Inflammatory macrophage (primary cell): ENCODE measurements at regions not wholly inside any gene's neighbourhood (a gene's known extent, or its start where the extent isn't known, plus 50 kb on each side); places are given as distances from the start of the nearest gene placed in this dataset.

Source experiments
- DNase-seq, 2 donors: peaks; one replicate each; pipeline ENCODE4 v3.0.0-alpha.2; 2020 to 2022

DNA sequence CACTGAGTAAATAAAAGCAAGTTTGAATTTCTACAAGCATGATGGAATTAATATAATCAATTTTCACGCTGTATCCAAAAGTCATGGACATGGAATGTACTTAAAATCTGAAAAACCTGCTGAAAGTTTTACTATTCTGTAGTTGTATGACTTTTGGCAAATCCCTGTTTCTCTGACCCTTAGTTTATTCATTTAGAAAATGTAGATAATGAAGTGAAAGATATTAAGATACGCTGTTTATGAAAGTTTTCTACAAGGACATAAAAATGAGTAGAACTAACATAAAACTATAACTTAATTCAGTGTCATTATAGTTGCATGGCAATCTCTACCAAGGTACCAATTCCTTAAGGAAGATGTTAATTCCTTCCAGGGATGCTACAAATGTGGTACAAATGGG lies 363.2 kb upstream of the MPDZ start:
- no peak for DNase-seq

GRCh38 chr9:13629067-13629466 lies 349.6 kb upstream of the MPDZ start:
- DNase-seq = no peak

GRCh38 chr9:13628526-13628925 lies 349.0 kb upstream of the MPDZ start:
- no peak for DNase-seq

DNA sequence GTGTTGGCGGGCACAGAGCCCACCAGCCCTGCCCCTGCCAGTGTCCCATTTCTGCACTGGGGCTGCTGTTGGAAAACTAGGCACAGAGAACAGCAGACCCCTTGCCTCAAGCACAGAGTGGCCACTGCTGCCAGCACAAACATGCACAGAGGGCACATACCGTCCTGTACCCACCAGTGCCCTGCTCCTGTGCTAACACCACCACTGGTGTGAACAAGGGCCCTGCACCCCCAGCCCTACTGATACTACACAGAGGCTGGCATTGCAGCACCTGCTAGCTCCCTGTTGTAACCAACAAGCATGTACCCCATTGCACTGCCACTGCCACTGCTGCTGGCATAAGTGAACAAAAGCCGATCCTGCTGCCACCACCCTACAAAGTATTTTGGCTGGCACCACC lies 348.0 kb upstream of the MPDZ start:
- DNase-seq = no peak

DNA sequence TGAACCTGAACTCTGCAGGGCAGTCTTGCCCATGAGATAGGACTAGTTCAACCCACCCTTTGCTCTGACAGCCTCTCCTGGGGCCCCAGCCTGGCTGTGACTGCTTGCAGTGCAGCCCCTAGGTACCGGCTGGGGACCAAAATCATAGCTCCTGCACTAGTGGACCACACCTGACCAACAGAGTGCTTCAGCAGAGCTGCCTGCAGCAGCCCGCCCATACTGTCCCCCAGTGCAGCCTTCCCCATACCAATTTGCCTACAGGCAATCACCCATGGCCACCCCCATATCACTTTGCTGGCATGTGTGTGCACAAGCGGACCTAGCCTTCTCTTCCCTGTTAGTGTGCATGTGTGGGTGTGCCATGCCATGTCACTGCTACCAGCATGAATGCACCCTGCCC lies 347.6 kb upstream of the MPDZ start:
- DNase-seq = no peak

- no peak for DNase-seq
Observed at GRCh38 chr9:13626601-13627000, 347.1 kb upstream of the MPDZ start.

DNA sequence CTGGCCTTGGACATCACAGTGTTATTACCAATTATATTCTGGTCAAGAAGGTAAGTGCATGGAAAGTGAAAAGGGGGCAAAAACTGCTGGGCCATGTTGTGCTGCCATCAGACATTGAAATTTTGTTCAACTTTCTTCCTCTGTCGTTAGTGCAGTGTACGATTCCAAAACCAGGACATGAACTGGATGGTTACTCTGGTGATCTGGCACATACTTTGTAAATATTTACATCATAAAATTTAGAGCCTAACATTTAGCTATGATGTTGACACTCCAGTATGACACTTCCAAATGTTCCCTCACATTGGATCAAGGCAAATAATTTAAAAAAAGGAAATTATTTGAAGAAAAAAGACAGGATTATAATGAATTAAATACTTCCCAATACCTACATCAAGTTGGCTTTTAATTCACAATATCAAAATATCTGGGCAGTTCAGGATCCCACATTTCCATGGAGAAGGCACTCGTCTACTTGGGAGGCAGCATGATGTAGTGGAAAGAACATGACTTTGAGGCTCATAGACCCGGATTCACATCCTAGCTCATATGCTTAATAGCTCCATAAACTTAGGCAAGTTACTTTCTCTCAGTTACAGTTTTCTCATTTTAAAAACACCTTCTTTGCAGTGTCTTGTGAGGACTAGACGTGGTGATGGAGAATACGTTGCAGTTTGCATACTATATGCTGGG lies 342.5 kb upstream of the MPDZ start:
- DNase-seq = no peak

- no peak for DNase-seq
Observed at GRCh38 chr9:13616491-13617035, 337.1 kb upstream of the MPDZ start.

GRCh38 chr9:13615660-13616490 lies 336.4 kb upstream of the MPDZ start:
- DNase-seq = no peak

DNA sequence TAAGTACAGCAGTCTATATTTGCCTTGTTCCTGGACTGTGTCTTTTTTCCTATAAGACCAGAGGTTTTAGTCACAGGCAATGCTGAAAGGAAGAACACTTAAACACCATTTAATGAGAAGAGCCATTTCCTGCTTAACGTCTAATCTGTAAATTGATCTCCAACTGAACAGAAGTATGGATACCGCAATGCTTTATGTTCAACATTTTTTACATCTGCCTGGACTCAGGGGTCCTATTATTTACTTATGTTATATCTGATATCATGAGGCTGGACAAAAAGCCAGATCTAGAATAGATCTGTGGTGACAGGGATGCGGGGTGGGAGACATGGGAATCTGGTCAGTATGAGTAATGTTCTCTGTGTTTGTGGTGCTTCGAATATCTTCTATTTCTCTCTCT lies 334.6 kb upstream of the MPDZ start:
- no peak for DNase-seq

GRCh38 chr9:13613296-13613695 lies 333.8 kb upstream of the MPDZ start:
- no peak for DNase-seq

DNA sequence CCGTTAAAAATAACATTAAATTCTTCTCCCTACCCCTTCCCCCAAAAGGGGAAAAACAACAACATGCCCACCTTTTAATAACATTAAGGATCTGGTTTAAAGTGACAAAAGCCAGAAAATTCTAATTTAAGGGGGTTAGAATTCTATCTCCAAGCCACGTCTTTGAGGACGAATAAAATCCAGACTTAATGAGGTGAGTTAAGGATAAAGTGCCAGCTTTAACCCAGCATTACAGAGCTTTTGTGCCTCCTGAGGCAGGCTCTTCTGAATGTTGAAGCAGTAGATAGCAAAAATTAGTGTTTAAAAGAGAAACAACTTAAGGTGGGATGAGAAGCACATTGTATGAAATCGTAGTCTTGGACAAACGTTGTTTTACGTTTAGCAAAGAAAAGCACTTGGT lies 329.0 kb upstream of the MPDZ start:
- DNase-seq = no peak

GRCh38 chr9:13607481-13608441 lies 328.3 kb upstream of the MPDZ start:
- DNase-seq = no peak

- DNase-seq = no peak
Observed at GRCh38 chr9:13606586-13606985, 327.1 kb upstream of the MPDZ start.

DNA sequence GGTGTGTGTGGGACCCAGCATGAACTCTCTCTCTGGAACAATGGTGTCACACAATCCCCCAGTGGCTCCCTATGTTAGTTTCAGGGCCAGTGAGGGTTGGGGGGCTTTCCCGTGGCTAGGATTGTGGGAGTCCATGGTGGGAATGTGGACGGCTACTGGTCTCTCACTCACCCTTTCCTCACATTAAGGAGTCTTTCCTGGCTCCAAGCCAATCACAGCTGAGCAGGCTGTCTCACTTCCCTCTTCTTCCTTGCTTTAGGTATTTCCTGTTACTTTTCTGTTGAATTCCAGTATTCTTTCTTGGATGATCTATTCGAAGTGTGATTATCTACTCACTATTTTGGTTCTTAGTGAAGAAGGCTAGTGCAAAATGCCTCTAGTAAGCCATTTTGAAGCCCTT lies 324.4 kb upstream of the MPDZ start:
- DNase-seq = no peak

GRCh38 chr9:13598738-13599137 lies 319.2 kb upstream of the MPDZ start:
- no peak for DNase-seq

DNA sequence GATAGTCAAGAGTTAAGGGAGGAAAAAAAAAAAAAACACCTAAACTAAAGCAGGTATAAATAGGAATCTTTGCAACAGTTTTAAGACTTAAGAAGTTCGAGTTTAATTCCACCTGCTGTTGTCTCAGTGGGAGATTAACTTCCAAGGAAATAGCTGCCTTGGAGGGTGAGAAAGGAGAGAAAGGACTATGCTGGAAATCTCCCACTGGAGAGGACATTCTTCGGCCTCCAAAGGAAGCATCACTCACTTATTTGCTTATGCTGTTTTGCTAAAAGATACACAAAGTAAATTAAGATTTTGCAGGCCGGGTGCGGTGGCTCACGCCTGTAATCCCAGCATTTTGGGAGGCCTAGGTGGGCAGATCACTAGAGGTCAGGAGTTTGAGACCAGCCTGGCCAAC lies 317.9 kb upstream of the MPDZ start:
- DNase-seq = no peak

GRCh38 chr9:13597004-13597403 lies 317.5 kb upstream of the MPDZ start:
- DNase-seq = no peak

GRCh38 chr9:13596383-13596970 lies 317.0 kb upstream of the MPDZ start:
- no peak for DNase-seq

GRCh38 chr9:13590996-13591395 lies 311.5 kb upstream of the MPDZ start:
- DNase-seq = no peak

DNA sequence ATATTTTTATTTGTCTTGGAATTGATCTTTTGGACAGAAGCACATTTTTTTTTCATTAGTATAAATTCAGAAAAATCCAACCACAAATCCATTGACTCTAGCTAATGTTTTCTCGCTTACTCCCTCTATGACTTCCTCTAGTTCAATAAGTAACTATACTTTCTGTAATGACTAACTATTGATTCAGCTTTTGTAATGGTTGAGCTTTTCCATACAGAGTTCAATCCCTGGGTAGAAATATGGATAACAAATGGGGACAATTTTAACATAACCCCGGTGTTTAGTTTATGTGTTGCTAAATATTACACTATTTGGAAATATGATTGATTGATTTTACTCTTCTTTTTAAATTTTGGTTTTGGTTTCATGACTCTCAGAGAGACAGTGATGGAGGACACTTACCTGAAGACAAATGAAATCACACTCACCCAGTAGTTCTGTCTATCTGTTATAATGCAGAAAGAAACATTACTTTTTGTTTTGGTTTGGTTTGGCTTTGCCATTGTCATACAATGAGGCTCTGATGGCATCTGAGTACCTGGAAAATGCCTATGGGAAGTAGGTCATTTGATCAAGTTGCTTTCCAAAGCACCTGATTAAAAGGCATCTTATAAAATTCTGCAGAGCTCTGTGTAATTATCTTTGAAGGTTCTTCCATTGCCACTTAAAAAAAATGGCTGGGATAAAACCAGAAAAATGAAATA lies 309.7 kb upstream of the MPDZ start:
- no peak for DNase-seq
